ENCODE measurements at regions not wholly inside any gene's neighbourhood (a gene's known extent, or its start where the extent isn't known, plus 50 kb on each side); places are given as distances from the start of the nearest gene placed in this dataset.

GRCh38 chr3:168545591-168545990, 449.9 kb upstream of the GOLIM4 start:
- TF ChIP-seq EZH2 (IDR thresholded peaks at IDR 0.05; ENCODE audit: borderline replicate concordance, insufficient read depth, low read length, poor library complexity, severe bottlenecking): no peak
- TF ChIP-seq CTCF (IDR thresholded peaks at IDR 0.05; ENCODE audit: poor library complexity, severe bottlenecking): no peak
- TF ChIP-seq TAF1 (IDR thresholded peaks at IDR 0.05; ENCODE audit: low read depth): no peak
- no peak for TF ChIP-seq REST (IDR thresholded peaks at IDR 0.05; ENCODE audit: borderline replicate concordance)
